Fibroblast of villous mesenchyme (primary cell): ENCODE measurements at regions not wholly inside any gene's neighbourhood (a gene's known extent, or its start where the extent isn't known, plus 50 kb on each side); places are given as distances from the start of the nearest gene placed in this dataset.

Source experiments
- DNase-seq: peaks from one replicate; pipeline ENCODE4 v3.0.0-alpha.2; 2010; ENCODE audit warnings: low read depth
- H3K4me3 ChIP-seq: 2 replicates; pipeline ENCODE4 v1.5.1; 2011; ENCODE audit warnings: low read depth, mild to moderate bottlenecking, low read length
- TF ChIP-seq, protein P1 (sequence below): IDR thresholded peaks from 2 replicates; pipeline ENCODE4 v1.5.1; 2012; ENCODE audit warnings: low read depth, mild to moderate bottlenecking, low read length; ENCODE audit not compliant: insufficient read depth

DNA sequence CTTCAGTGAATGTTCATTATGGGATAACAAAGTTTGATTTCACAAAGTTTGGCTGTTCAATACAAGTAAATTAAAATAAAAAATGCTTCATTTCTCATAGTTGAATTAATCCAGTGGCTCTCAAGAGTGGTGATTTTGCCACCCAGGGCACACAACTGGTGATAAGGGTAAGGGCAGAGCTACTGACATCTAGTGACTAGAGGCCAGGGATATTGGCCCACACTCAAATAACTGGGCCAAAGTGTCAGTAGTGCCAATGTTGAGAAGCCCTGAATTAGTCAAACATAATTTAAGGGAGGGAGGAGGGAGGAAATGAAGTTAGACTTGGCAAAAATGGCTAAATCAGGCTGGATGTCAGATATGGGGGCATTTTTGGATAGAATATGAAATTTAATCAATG is 880.5 kb upstream of the ADGRL4 start:
- TF ChIP-seq, protein P1, sequence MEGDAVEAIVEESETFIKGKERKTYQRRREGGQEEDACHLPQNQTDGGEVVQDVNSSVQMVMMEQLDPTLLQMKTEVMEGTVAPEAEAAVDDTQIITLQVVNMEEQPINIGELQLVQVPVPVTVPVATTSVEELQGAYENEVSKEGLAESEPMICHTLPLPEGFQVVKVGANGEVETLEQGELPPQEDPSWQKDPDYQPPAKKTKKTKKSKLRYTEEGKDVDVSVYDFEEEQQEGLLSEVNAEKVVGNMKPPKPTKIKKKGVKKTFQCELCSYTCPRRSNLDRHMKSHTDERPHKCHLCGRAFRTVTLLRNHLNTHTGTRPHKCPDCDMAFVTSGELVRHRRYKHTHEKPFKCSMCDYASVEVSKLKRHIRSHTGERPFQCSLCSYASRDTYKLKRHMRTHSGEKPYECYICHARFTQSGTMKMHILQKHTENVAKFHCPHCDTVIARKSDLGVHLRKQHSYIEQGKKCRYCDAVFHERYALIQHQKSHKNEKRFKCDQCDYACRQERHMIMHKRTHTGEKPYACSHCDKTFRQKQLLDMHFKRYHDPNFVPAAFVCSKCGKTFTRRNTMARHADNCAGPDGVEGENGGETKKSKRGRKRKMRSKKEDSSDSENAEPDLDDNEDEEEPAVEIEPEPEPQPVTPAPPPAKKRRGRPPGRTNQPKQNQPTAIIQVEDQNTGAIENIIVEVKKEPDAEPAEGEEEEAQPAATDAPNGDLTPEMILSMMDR: no peak
- no peak overlapping the region for H3K4me3 ChIP-seq
- DNase-seq: no peak

DNA sequence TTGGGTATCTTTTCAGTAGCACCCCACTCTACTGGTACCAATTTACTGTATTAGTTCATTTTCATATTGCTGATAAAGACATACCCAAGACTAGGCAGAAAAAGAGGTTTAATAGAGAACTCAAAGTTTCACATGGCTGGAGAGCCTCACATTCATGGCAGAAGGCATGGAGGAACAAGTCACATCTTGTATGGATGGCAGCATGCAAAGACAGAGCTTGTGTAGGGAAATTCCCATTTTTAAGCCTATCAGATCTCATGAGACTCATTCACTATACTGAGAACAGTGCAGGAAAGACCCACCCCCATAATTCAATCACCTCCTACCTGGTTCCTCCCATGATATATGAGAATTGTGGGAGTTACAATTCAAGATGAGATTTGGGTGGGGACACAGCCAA is 878.6 kb upstream of the ADGRL4 start:
- DNase-seq: no peak
- H3K4me3 ChIP-seq: no peak overlapping the region
- TF ChIP-seq, protein P1: no peak

DNA sequence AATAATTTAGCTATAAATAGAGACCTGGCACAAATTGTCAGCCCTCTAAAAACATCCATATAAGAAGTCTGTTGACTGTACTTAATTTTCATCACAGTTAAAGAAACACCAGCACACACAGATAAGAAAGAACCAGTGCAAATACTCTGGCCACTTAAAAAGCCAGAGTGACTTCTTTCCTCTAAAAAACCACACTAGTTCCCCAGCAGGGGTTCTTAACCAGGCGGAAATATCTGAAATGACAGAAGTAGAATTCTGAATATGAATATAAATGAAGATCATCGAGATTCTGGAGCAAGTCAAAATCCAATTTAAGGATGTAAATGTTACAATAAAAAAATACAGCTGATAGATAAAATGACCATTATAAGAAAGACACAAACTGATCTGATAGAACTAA is 870.6 kb upstream of the ADGRL4 start:
- H3K4me3 ChIP-seq: no peak overlapping the region
- no peak for DNase-seq
- TF ChIP-seq, protein P1: no peak

DNA sequence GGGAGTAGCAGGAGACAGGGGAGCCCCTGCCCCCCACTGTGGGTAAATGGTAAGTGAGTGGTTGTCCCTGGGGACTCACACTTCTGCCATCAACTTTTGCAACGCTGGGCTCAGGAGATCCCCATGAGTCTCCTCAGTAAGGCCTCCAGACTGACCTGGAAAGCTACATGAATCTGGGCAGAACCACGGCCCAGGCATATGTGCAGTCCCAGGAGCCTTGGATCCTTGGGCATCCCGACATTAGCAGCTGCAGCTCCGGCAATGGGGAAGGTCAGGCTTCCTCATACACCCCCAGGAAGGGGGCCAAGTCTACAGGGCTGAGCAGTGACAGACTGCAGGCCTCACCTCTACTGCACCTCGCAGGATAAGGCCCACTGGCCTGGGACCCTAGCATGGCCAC is 868.7 kb upstream of the ADGRL4 start:
- H3K4me3 ChIP-seq: no peak overlapping the region
- no peak for DNase-seq
- TF ChIP-seq, protein P1: no peak

DNA sequence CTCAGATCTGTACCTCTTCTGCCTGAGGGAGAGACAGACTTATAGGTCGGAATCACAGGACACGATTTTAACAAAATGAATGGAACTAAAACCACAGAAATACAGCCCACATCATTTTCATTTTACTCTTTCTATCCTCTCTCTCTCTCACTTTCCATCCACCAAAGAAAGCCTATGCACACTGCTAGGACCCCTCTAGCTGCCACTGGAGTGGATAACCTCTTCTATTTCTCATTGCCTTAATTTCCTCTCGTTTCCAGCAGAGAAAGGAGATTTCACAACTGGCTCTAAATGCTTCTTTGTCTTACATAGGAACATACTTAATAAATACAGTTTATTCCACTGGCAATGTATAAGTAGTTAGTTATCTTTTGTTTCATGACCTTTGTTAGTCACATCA is 867.8 kb upstream of the ADGRL4 start:
- no peak for DNase-seq
- H3K4me3 ChIP-seq: no peak overlapping the region
- TF ChIP-seq, protein P1: no peak

DNA sequence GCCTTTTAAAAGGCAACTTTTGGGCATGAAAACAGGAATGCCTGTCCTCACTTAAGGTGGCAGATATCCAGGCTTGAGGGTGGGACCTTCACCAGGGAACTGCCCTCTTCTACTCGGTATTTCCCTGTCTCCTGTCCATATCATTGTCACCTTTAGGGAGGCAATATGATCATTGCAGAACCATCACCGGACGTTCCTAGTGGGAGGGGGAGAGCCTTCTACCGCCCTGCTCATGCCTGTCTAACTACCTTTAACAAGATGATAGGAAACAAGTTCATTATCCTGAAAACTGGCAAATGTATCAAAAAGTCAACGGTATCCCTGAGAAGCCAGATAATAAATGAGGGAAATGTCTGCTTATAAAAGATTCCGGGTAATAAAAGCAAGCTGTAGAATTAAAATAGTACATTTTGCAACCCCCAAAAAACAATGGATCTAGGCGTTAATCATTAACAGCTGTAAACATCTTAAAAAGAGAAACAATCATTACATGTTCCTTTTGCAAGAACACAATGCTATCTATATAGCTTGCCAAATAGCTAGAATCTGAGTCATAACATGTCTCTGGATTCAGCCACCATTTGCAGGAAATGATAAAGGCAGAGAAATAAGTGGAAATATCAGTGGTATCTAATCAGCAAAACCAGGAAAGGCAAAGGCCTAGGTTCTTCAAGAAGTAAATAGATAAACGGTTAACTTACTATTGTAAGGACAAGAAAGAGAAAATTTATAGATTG is 852.9 kb upstream of the ADGRL4 start:
- TF ChIP-seq, protein P1: no peak
- DNase-seq: peak; percentile 41
- H3K4me3 ChIP-seq: no peak overlapping the region

DNA sequence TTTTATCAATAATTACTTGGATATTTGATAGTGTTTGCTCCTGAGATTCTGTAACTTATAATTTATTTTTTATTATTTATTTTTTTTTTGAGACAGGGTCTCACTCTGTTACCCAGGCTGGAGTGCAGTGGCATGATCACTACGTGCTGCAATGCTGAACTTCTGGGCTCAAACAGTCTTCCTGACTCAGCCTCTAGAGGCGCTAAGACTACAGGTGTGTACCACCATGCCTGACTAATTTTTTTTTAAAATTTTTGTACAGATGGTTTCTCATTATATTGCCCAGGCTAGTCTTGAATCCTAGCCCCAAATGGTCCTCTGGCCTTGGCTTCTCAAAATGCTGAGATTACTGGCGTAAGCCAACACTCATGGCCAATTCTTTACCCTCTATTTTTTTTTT is 845.5 kb upstream of the ADGRL4 start:
- TF ChIP-seq, protein P1: no peak
- no peak overlapping the region for H3K4me3 ChIP-seq
- DNase-seq: no peak
